ENCODE measurements at regions not wholly inside any gene's neighbourhood (a gene's known extent, or its start where the extent isn't known, plus 50 kb on each side); places are given as distances from the start of the nearest gene placed in this dataset.

GRCh38 chr13:56735537-56735942 lies 405.2 kb upstream of the PRR20A start:
- Histone ChIP-seq H3K4me1 (ENCODE audit: control insufficient read depth, insufficient read depth, low read length) (no peaks in the 10 kb centered on the region), H3K4me3 (ENCODE audit: low read depth, low read length) (no peak overlapping the region), H3K27ac (ENCODE audit: extremely low read depth, low read depth, low read length) (no peak overlapping the region), H3K36me3 (ENCODE audit: control insufficient read depth in 2 of 2, insufficient read depth in 1 of 2, low read length in 2 of 2) (no peaks in the 10 kb centered on the region), H3K9me3 (ENCODE audit: control insufficient read depth, insufficient read depth, low read depth, low read length) (no peaks in the 10 kb centered on the region)
- CTCF ChIA-PET: no interaction called here
- TF ChIP-seq ZNF610 (tag by site-specific recombination; IDR thresholded peaks at IDR 0.05; ENCODE audit: borderline replicate concordance) (no peak), ZNF518A (tag by site-specific recombination; conservative IDR thresholded peaks at IDR 0.05; ENCODE audit: low read depth) (no peak), ZNF416 (tag by site-specific recombination; IDR thresholded peaks at IDR 0.05) (no peak), ZSCAN18 (tag by site-specific recombination; IDR thresholded peaks at IDR 0.05) (no peak)
- POLR2A ChIA-PET: no interaction called here

GRCh38 chr13:56736966-56737365 lies 403.8 kb upstream of the PRR20A start:
- no peak overlapping the region for H3K4me3 ChIP-seq (ENCODE audit: low read depth, low read length)
- H3K9me3 ChIP-seq (ENCODE audit: control insufficient read depth, insufficient read depth, low read depth, low read length): no peaks in the 10 kb centered on the region
- ChIA-PET POLR2A (no interaction called here), CTCF (no interaction called here)
- TF ChIP-seq ZNF311 (tag by site-specific recombination; IDR thresholded peaks at IDR 0.05; ENCODE audit: borderline replicate concordance): no peak
- TF ChIP-seq ZNF548 (tag by site-specific recombination; IDR thresholded peaks at IDR 0.05): no peak
- TF ChIP-seq ZNF529 (tag by site-specific recombination; IDR thresholded peaks at IDR 0.05; ENCODE audit: insufficient replicate concordance): no peak
- TF ChIP-seq CTCF (tag by site-specific recombination; IDR thresholded peaks at IDR 0.05): no peak
- TF ChIP-seq SP7 (tag by site-specific recombination; IDR thresholded peaks at IDR 0.05): no peak
- no peak for TF ChIP-seq ZNF211 (tag by site-specific recombination; IDR thresholded peaks at IDR 0.05; ENCODE audit: low read depth)
- H3K36me3 ChIP-seq (ENCODE audit: control insufficient read depth in 2 of 2, insufficient read depth in 1 of 2, low read length in 2 of 2): no peaks in the 10 kb centered on the region
- no peak overlapping the region for H3K27ac ChIP-seq (ENCODE audit: extremely low read depth, low read depth, low read length)
- no peaks in the 10 kb centered on the region for H3K4me1 ChIP-seq (ENCODE audit: control insufficient read depth, insufficient read depth, low read length)

- POLR2A ChIA-PET: no interaction called here
- CTCF ChIA-PET: no interaction called here
- TF ChIP-seq ZNF830 (tag by site-specific recombination; IDR thresholded peaks at IDR 0.05; ENCODE audit: low read depth) (no peak), YY2 (tag by site-specific recombination; IDR thresholded peaks at IDR 0.05) (no peak), ZNF416 (tag by site-specific recombination; IDR thresholded peaks at IDR 0.05) (no peak), ZSCAN4 (tag by site-specific recombination; IDR thresholded peaks at IDR 0.05) (no peak), PATZ1 (tag by site-specific recombination; IDR thresholded peaks at IDR 0.05) (no peak), SCRT2 (tag by site-specific recombination; IDR thresholded peaks at IDR 0.05) (no peak), KLF10 (tag by site-specific recombination; IDR thresholded peaks at IDR 0.05) (no peak), ZNF350 (tag by site-specific recombination; IDR thresholded peaks at IDR 0.05) (no peak), ZNF548 (tag by site-specific recombination; IDR thresholded peaks at IDR 0.05) (no peak), ZNF76 (tag by site-specific recombination; IDR thresholded peaks at IDR 0.05; ENCODE audit: borderline replicate concordance, low read depth) (no peak), WT1 (tag by site-specific recombination; IDR thresholded peaks at IDR 0.05) (no peak), MYNN (tag by site-specific recombination; IDR thresholded peaks at IDR 0.05; ENCODE audit: borderline replicate concordance) (no peak)
Measured at GRCh38 chr13:56752636-56753035, 388.1 kb upstream of the PRR20A start.

More at GRCh38 chr13:56752636-56753035, 388.1 kb upstream of the PRR20A start:
- Histone ChIP-seq H3K27ac (ENCODE audit: extremely low read depth, low read depth, low read length) (no peak overlapping the region), H3K4me3 (ENCODE audit: low read depth, low read length) (no peak overlapping the region), H3K36me3 (ENCODE audit: control insufficient read depth in 2 of 2, insufficient read depth in 1 of 2, low read length in 2 of 2) (no peaks in the 10 kb centered on the region), H3K4me1 (ENCODE audit: control insufficient read depth, insufficient read depth, low read length) (no peaks in the 10 kb centered on the region), H3K9me3 (ENCODE audit: control insufficient read depth, insufficient read depth, low read depth, low read length) (no peaks in the 10 kb centered on the region)
